GM21825 (cell line): ENCODE measurements at regions not wholly inside any gene's neighbourhood (a gene's known extent, or its start where the extent isn't known, plus 50 kb on each side); places are given as distances from the start of the nearest gene placed in this dataset.
"Not testable (repeated sequence)": the region's sequence is repeated elsewhere in the genome, so short reads cannot be mapped to it uniquely, and the experiment has no call there.

Source experiments
- ATAC-seq: cut with Tn5 transposase; IDR thresholded peaks from one replicate; pipeline ENCODE4 v1.9.1; 2021; ENCODE audit warnings: mild to moderate bottlenecking, moderate library complexity; ENCODE audit not compliant: unreplicated experiment

GRCh38 chr10:57706016-57706415 is 561.7 kb downstream of the IPMK start:
- no peak for ATAC-seq

GRCh38 chr10:57699944-57700343 is 567.8 kb downstream of the IPMK start:
- ATAC-seq = no peak

GRCh38 chr10:57696641-57697040 is 571.1 kb downstream of the IPMK start:
- ATAC-seq = no peak

DNA sequence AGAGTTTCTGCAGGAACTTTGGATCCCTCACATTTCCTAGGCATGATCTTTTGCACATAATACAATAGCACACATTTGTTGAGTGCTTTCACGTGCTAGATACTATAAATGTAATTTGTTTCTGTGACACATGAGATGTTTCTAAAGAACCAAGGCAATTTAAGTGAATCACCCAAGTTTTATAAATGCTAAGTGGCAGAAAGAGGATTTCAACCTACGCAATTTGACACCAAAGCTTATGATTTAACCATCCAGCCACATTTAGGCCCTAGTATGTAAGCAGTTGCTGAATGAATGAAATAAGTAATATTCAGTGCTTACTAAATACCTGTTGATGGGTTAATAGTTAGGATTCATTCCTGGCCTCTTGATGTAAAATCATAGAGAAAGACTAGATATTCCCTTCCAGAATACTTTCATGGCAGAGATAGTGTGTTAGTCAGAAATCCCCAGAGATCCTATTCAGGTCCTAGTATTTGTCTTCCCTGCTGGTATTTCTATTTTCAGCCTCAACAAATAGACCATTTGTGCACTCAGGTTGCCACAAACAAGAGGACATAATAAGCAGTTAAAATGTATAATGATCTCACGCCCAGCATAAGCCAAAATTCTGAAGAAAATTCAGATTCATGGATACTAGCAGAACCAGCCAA is 572.6 kb downstream of the IPMK start:
- ATAC-seq = no peak

DNA sequence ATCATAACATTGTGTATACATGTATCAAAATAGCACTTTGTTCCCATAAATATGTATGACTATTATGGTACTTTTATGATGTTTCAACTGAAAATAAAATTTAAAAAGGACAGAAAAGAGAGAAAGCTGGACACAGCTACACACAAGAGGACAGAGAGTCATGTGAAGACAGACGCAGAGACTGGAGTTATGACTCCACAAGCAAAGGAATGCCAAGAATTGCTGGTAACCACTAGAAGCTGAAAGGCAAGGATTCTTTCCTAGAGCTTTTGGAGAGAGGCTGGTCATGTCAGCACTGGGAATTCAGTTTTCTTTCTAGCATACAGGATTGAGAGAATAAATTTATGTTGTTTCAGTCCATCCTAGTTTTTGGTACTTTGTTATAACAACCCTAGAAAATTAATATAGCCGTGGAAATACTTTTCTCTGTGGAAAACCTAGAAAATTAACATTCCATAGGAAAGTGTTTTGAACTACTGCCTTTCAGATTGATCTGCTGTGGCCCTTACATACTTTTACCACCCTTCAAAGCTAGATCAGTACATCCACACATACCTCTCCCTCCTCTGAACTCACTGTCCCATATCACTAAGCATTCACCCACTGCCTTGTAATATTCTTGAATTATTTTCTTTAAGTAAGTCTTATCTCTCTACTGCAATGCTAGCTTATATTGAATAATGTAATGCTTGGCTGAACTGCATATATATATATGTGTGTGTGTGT is 575.3 kb downstream of the IPMK start:
- ATAC-seq = no peak

GRCh38 chr10:57689596-57690297 is 577.9 kb downstream of the IPMK start:
- ATAC-seq = no peak

GRCh38 chr10:57679916-57680315 is 587.8 kb downstream of the IPMK start:
- no peak for ATAC-seq

GRCh38 chr10:57675125-57675524 is 592.6 kb downstream of the IPMK start:
- ATAC-seq = no peak

DNA sequence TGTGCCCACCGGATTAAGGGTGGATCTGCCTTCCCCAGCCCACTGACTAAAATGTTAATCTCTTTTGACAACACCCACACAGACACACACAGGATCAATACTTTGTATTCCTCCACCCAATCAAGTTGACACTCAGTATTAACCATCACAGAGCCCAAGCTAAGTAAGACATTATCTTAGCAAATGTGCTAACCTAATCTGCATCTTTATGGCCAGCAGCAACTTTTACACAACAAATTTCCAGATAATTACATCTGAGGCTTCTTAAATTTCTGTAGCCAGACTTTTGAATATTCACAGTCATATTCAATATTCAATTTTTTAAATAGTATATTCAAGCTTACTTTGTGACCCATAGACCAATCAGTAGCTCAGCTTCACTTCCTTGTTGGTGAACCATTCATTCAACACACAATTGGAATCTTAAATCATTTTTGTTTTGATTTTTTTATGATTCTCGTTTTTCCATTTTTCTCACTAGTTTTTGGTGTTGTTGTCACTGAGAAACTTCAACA is 594.2 kb downstream of the IPMK start:
- no peak for ATAC-seq

- ATAC-seq = no peak
Measured at GRCh38 chr10:57664815-57665214, 602.9 kb downstream of the IPMK start.

GRCh38 chr10:57663401-57663800 is 604.3 kb downstream of the IPMK start:
- no peak for ATAC-seq

DNA sequence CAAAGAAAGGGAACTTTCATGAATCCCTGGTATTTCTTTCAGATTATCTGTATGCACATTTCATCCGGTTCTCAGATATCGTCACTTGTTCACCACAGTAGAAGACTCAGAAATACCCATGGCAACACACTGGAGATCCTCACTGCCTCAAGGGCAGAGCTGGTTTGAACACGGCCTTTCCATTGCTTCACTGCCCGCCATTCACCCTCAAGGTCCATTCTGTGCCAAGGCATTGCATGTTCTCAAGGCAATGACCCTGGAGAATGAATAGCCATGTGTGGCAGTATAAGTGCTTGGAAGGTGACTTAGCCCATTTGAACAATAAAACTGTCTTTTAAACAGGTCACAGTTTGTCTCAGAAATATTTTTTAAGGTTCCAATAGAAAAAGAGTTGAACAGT is 606.5 kb downstream of the IPMK start:
- ATAC-seq = no peak

DNA sequence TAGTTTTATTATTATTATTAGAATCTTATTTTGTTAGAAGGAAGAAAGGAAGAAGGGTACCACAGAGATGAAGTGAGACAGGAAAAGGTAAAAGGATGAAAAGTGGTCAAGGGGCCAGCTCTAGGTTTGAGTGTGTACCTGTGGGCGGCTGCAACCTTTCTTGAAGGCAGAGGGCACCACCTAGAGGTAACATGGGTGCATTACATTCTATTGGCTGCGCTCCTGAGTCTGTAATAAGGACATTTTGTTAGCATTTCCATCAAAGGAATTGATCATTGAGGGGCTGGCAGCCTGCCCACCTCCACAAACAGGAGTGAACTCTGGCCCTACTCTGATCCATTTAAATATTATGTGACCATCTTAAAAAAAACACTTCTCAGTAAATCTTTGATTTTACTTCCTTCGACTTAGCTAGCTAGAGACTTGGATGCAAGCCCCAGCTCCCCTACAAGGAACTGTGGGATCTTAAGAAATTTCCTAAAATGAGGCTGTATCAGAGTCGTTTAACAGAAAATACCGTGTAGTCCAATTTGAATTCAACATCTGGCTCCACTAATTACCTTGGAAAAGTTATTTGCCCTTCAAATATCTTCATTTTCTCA is 610.4 kb downstream of the IPMK start:
- peak; percentile 95 for ATAC-seq

DNA sequence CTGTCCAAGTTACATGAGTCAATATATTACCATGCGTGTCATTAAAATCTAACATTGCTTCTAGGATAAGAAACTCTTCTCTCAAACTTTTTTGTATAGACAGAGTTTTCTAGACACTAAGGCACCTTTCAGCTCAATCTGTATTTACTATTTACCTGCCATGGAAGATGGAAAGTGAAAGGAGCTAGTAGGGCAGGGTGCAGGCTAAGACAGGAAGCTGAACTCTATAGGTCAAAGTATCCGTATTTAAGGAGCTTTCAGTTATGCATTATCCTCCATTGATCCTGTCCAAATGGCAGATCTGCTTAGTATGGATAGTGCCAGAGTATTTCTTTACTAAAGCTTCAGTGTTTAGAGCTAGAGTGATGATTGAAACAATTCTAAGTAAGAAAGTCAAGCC is 612.8 kb downstream of the IPMK start:
- ATAC-seq = no peak

DNA sequence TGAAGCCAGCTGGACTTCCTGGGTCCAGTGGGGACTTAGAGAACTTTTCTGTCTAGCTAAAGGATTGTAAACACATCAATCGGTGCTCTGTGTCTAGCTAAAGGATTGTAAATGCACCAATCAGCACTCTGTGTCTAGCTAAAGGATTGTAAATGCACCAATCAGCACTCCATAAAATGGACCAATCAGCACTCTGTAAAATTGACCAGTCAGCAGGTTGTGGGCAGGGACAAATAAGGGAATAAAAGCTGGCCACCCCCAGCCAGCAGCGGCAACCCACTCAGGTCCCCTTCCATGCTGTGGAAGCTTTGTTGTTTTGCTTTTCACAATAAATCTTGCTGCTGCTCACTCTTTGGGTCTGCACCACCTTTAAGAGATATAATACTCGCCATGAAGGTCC is 622.6 kb downstream of the IPMK start:
- not testable (repeated sequence) for ATAC-seq

- ATAC-seq = no peak
Measured at GRCh38 chr10:57638411-57638810, 629.3 kb downstream of the IPMK start.

DNA sequence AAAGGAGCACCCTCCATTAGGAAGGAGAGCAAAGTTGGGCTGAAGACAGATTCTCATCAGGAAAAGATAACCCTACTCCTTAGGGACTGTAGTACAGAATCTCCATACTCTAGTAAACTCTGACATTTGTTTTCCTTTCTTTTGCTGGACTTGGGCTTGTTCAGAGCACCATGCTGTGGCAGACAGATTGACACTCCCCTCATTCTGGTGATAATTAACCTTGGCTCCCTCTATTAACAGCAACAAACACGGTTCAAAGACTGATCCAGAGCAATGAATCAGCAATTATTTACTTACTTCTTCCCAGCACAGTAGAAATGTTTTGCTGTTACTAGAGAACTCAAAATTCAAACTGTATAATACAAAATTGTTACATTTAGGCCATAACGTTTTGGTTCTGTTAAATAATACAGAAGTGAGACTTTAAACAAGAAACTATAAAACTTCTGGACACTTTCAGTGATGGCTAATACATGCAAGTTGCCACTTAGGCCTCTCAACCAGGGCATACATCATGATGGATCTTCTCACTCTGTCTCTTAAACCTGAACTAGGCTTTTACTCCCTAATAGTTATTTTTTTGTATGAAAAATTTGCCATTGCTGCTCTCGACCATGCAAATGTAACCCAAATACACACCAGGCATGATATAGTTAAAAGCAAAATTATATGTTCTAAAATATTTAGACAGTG is 639.0 kb downstream of the IPMK start:
- ATAC-seq = no peak

GRCh38 chr10:57627642-57628178 is 640.0 kb downstream of the IPMK start:
- no peak for ATAC-seq

DNA sequence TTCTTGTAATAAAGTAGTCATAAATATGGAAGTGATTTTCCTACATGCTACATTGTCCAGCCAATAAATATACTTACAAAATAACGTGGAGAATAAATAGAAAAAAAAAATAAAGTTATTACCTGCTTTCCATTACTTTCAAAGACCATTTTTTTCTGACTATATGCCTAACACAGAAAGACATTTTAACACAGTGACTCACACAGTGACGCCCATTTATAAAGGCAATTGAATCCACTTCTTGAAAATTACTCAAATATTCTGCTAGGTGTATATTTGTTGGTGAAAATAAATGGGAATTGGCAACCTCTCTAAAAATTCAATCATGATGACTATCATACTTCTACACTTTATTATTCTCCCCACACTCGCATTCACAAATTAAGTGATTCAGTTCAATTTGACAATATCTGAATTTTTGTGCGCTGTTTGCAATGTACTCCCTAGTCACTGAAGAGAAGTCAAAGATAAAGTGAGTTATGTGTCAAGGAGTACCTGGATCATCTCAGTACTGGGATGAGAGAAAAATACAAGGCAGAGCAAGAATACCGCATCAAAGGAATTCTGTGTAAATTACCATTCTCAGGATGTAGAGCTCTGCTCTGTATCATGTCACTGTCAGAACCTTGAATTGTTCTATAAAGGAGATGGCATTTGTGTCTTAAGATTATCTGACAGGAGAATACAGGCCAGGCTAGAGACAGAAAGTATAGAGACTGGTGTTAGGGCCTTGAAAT is 642.7 kb downstream of the IPMK start:
- no peak for ATAC-seq

- ATAC-seq = no peak
Measured at GRCh38 chr10:57624066-57624465, 643.6 kb downstream of the IPMK start.
